Osteoblast (primary cell): ENCODE measurements at regions not wholly inside any gene's neighbourhood (a gene's known extent, or its start where the extent isn't known, plus 50 kb on each side); places are given as distances from the start of the nearest gene placed in this dataset.

Source experiments
- DNase-seq: peaks from one replicate; pipeline ENCODE4 v3.0.0; 2011; ENCODE audit warnings: low spot score, mixed read lengths; ENCODE audit not compliant: insufficient read length; ENCODE audit errors: missing footprints
- H2AFZ ChIP-seq: 2 replicates; pipeline ENCODE4 v1.6.0; 2011; ENCODE audit warnings: mild to moderate bottlenecking, low read length
- H3K27ac ChIP-seq: 2 replicates; pipeline ENCODE4 v1.5.1; 2011; ENCODE audit warnings: mild to moderate bottlenecking, low read depth, low read length, moderate library complexity
- H3K27me3 ChIP-seq: 2 replicates; pipeline ENCODE4 v1.6.0; 2012; ENCODE audit warnings: mild to moderate bottlenecking, control low read depth, inconsistent platforms, low read length, moderate library complexity; ENCODE audit not compliant: insufficient read depth
- H3K36me3 ChIP-seq: 2 replicates; pipeline ENCODE4 v1.5.1; 2011; ENCODE audit warnings: mild to moderate bottlenecking, low read length, control low read depth, moderate library complexity; ENCODE audit not compliant: insufficient read depth
- H3K4me1 ChIP-seq: 2 replicates; pipeline ENCODE4 v1.5.1; 2011; ENCODE audit warnings: mild to moderate bottlenecking, low read length, control low read depth, moderate library complexity; ENCODE audit not compliant: insufficient read depth
- H3K4me2 ChIP-seq: 2 replicates; pipeline ENCODE4 v1.6.0; 2011; ENCODE audit warnings: mild to moderate bottlenecking, low read length; ENCODE audit not compliant: insufficient read depth
- H3K4me3 ChIP-seq: fragments of 200-600 bp; sonication (generic); 3 replicates; pipeline ENCODE4 v1.5.1; 2012; ENCODE audit warnings: mild to moderate bottlenecking, low read length, inconsistent platforms; ENCODE audit not compliant: insufficient read depth
- H3K79me2 ChIP-seq: 2 replicates; pipeline ENCODE4 v1.6.0; 2012; ENCODE audit warnings: mild to moderate bottlenecking, low read length, control low read depth, inconsistent platforms; ENCODE audit not compliant: insufficient read depth
- H3K9me3 ChIP-seq: 2 replicates; pipeline ENCODE4 v1.5.1; 2011; ENCODE audit warnings: low read depth, low read length, control low read depth
- H4K20me1 ChIP-seq: 2 replicates; pipeline ENCODE4 v1.6.0; 2012; ENCODE audit warnings: mild to moderate bottlenecking, low read length, control low read depth; ENCODE audit not compliant: insufficient read depth
- TF ChIP-seq, protein P1 (sequence below): IDR thresholded peaks from 2 replicates; pipeline ENCODE4 v1.5.1; 2011; ENCODE audit warnings: mild to moderate bottlenecking, low read depth, low read length, moderate library complexity; ENCODE audit errors: extremely low read depth

DNA sequence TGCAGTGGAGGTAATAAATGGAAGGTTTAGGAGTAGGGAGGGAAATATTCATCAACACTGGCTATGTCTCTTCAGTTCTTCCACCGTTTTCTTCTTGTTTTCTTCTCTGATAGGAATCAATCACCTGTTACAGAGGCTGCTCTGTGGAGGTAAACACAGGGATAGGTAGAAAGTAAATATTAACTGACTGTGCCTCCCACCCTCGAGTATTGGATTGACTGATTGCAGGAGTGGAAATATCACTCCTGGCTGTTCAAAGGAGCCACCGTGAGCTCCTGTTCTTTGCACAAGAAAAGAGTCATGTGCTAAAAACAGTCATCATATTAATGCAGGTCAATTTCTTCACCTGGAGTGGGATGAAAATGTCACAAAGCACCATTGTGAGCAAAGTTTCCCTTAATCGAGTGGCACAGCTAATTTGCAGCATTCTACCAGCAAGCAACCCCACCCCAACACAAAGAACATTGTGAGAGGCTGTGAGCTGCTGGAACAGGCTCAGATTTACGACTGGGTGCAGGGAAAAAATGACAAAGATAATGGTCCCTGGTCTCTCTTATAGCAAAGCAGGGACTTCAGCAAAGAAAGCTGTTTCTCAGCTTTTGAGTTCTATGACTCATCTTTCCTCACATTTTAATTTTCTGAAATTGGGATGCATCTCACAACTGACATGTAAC lies 113.7 kb upstream of the TSPAN5 start:
- Histone ChIP-seq H3K4me2 (no peak overlapping the region), H3K36me3 (no peaks in the 10 kb centered on the region), H3K27me3 (peaks cover 4% of the 10 kb centered on the region), H2AFZ (no peak overlapping the region), H3K4me1 (no peaks in the 10 kb centered on the region), H3K9me3 (no peaks in the 10 kb centered on the region), H3K79me2 (no peaks in the 10 kb centered on the region), H4K20me1 (no peaks in the 10 kb centered on the region), H3K27ac (no peak overlapping the region), H3K4me3 (no peak overlapping the region)
- TF ChIP-seq, protein P1, sequence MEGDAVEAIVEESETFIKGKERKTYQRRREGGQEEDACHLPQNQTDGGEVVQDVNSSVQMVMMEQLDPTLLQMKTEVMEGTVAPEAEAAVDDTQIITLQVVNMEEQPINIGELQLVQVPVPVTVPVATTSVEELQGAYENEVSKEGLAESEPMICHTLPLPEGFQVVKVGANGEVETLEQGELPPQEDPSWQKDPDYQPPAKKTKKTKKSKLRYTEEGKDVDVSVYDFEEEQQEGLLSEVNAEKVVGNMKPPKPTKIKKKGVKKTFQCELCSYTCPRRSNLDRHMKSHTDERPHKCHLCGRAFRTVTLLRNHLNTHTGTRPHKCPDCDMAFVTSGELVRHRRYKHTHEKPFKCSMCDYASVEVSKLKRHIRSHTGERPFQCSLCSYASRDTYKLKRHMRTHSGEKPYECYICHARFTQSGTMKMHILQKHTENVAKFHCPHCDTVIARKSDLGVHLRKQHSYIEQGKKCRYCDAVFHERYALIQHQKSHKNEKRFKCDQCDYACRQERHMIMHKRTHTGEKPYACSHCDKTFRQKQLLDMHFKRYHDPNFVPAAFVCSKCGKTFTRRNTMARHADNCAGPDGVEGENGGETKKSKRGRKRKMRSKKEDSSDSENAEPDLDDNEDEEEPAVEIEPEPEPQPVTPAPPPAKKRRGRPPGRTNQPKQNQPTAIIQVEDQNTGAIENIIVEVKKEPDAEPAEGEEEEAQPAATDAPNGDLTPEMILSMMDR = no peak
- DNase-seq = no peak

DNA sequence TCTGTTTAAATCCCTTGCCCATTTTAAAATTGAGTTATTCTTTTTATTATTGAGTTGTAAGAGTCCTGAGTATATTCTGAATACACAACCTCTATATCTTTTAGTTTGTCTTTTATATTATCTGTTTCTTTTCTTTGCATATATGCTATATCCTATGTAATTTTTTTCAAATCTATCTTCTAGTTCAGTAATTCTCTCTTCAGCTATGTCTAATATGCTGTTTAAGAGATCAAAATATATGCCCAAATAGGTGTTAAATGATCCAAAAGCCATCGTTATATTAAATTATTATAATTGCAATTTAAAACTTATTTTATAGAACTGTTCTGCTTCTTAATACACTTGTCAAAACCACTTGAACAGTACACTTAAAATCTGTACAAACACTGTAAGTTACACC lies 107.4 kb upstream of the TSPAN5 start:
- Histone ChIP-seq H3K4me2 (no peak overlapping the region), H3K9me3 (no peaks in the 10 kb centered on the region), H3K27me3 (no peaks in the 10 kb centered on the region), H3K4me3 (no peak overlapping the region), H4K20me1 (no peaks in the 10 kb centered on the region), H3K79me2 (no peaks in the 10 kb centered on the region), H3K27ac (no peak overlapping the region), H3K36me3 (no peaks in the 10 kb centered on the region), H2AFZ (no peak overlapping the region), H3K4me1 (no peaks in the 10 kb centered on the region)
- no peak for DNase-seq
- TF ChIP-seq, protein P1 = no peak

DNA sequence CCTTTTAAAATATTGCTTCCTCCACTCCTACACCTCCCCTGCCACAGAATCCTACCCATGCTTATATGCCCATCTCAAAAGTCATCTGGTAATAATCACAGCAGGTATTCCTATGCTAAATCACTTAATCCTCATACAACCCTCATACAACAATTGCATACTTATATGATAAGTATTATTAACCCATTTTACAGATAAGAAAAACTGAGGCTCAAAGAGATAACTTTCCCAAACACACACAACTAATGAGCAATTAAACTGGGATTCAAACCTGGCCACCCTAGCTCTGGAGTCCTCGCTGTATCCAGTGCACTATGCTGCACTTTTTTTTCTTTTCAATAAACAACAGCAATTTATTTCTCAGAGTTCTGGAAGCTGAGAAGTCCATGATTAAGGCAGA lies 99.8 kb upstream of the TSPAN5 start:
- no peaks in the 10 kb centered on the region for H3K27me3 ChIP-seq
- TF ChIP-seq, protein P1 = no peak

DNA sequence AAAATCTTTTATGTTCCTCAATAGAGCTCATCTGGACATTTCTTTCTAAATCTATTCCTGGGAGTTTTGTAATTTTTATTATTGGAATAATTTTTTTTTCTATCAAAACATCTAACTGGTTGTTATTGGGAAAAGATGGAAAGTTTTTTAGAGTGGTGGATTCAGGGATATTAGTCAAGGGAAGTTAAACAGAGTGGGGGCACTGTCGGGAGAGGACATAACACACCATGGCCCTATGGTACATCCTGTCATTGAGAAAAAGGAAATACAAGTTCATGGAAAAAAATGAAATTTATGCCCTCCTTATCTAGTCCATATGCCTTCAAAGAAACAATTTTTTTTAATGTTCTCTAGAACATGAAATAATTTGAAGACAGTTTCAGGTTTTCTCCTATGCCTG lies 96.3 kb upstream of the TSPAN5 start:
- no peak overlapping the region for H2AFZ ChIP-seq
- no peaks in the 10 kb centered on the region for H3K36me3 ChIP-seq
- H3K27me3 ChIP-seq = no peaks in the 10 kb centered on the region
- no peaks in the 10 kb centered on the region for H3K79me2 ChIP-seq
- DNase-seq = peak; percentile 25
- H3K4me2 ChIP-seq = no peak overlapping the region
- no peak overlapping the region for H3K27ac ChIP-seq
- no peaks in the 10 kb centered on the region for H3K4me1 ChIP-seq
- no peaks in the 10 kb centered on the region for H3K9me3 ChIP-seq
- H3K4me3 ChIP-seq = no peak overlapping the region
- no peaks in the 10 kb centered on the region for H4K20me1 ChIP-seq
- TF ChIP-seq, protein P1 = no peak

More for the DNA sequence above, 99.8 kb upstream of the TSPAN5 start:
- Histone ChIP-seq H3K4me3 (no peak overlapping the region), H3K36me3 (no peaks in the 10 kb centered on the region), H3K27ac (no peak overlapping the region), H3K4me1 (no peaks in the 10 kb centered on the region), H3K4me2 (no peak overlapping the region), H2AFZ (no peak overlapping the region), H4K20me1 (no peaks in the 10 kb centered on the region), H3K79me2 (no peaks in the 10 kb centered on the region), H3K9me3 (no peaks in the 10 kb centered on the region)
- DNase-seq = no peak
